KBM-7 (cell line): ENCODE measurements at regions not wholly inside any gene's neighbourhood (a gene's known extent, or its start where the extent isn't known, plus 50 kb on each side); places are given as distances from the start of the nearest gene placed in this dataset.
"Not testable (repeated sequence)": the region's sequence is repeated elsewhere in the genome, so short reads cannot be mapped to it uniquely, and the experiment has no call there.

Experiments used
- DNase-seq: peaks from one replicate; pipeline ENCODE4 v3.0.0-alpha.2; 2015
- in situ Hi-C: fragments of 300-500 bp; cut with MboI; formaldehyde crosslinking; loops from 2 replicates; pipeline ENCODE4 v1.14.3; 2020; ENCODE audit warnings: low sequenced_read_pairs, low pct_unique_long_range_greater_than_20kb, mixed read lengths

GRCh38 chr3:192055946-192056345 lies 595.0 kb downstream of the PYDC2 start:
- no peak for DNase-seq
- in situ Hi-C loops: no loop called here

GRCh38 chr3:192057261-192057660 lies 596.3 kb downstream of the PYDC2 start:
- DNase-seq: no peak
- in situ Hi-C loops: no loop called here

- in situ Hi-C loops: no loop called here
- no peak for DNase-seq
Observed at GRCh38 chr3:192060160-192060781, 599.3 kb downstream of the PYDC2 start.

GRCh38 chr3:192061426-192061825 lies 600.5 kb downstream of the PYDC2 start:
- in situ Hi-C loops: no loop called here
- no peak for DNase-seq

GRCh38 chr3:192062186-192062585 lies 601.2 kb downstream of the PYDC2 start:
- no peak for DNase-seq
- in situ Hi-C loops: no loop called here

- in situ Hi-C loops: no loop called here
- DNase-seq: no peak
Observed at GRCh38 chr3:192063570-192063969, 602.6 kb downstream of the PYDC2 start.

GRCh38 chr3:192064959-192065358 lies 604.0 kb downstream of the PYDC2 start:
- in situ Hi-C loops: no loop called here
- no peak for DNase-seq

- in situ Hi-C loops, DNase-seq: not testable (repeated sequence)
Observed at GRCh38 chr3:192066253-192066652, 605.3 kb downstream of the PYDC2 start.

- in situ Hi-C loops: no loop called here
- no peak for DNase-seq
Observed at GRCh38 chr3:192068464-192069254, 607.7 kb downstream of the PYDC2 start.

GRCh38 chr3:192077795-192078497 lies 617.0 kb downstream of the PYDC2 start:
- in situ Hi-C loops: no loop called here
- DNase-seq: no peak

GRCh38 chr3:192079098-192079497 lies 618.1 kb downstream of the PYDC2 start:
- DNase-seq: no peak
- in situ Hi-C loops: no loop called here

GRCh38 chr3:192080336-192080735 lies 619.4 kb downstream of the PYDC2 start:
- in situ Hi-C loops: no loop called here

GRCh38 chr3:192082730-192083660 lies 622.0 kb downstream of the PYDC2 start:
- in situ Hi-C loops: no loop called here
- DNase-seq: no peak

More at GRCh38 chr3:192080336-192080735, 619.4 kb downstream of the PYDC2 start:
- DNase-seq: no peak
